DND-41 (cell line): ENCODE measurements at regions not wholly inside any gene's neighbourhood (a gene's known extent, or its start where the extent isn't known, plus 50 kb on each side); places are given as distances from the start of the nearest gene placed in this dataset.
A peak's percentile ranks its signal among the peaks of the same experiment; 100 is the strongest.

Experiments used
- ATAC-seq: fragments of 200-7000 bp; cut with Tn5 transposase; 3 replicates; pipeline ENCODE4 v1.9.1; 2021; ENCODE audit warnings: low read depth; ENCODE audit not compliant: insufficient read depth
- DNase-seq: peaks from one replicate; pipeline ENCODE4 v3.0.0-alpha.2; 2020
- H2AFZ ChIP-seq: 2 replicates; pipeline ENCODE4 v1.6.0; 2012; ENCODE audit warnings: low read depth, low read length
- H3K27ac ChIP-seq: 2 replicates; pipeline ENCODE4 v1.5.1; 2012; ENCODE audit warnings: low read length, inconsistent platforms
- H3K27me3 ChIP-seq: fragments of 200-600 bp; sonication (generic); 2 replicates; pipeline ENCODE4 v1.6.0; 2012; ENCODE audit warnings: low read length, mild to moderate bottlenecking, inconsistent platforms; ENCODE audit not compliant: insufficient read depth, poor library complexity
- H3K36me3 ChIP-seq: 2 replicates; pipeline ENCODE4 v1.5.1; 2012; ENCODE audit warnings: low read length, inconsistent platforms; ENCODE audit not compliant: insufficient read depth
- H3K4me1 ChIP-seq: 2 replicates; pipeline ENCODE4 v1.5.1; 2012; ENCODE audit warnings: mild to moderate bottlenecking, low read length; ENCODE audit not compliant: insufficient read depth
- H3K4me2 ChIP-seq: 2 replicates; pipeline ENCODE4 v1.6.0; 2012; ENCODE audit warnings: mild to moderate bottlenecking, moderate library complexity, low read length, inconsistent platforms; ENCODE audit not compliant: insufficient read depth
- H3K4me3 ChIP-seq, 2 experiments: fragments of 200-600 bp in 1 of 2; shearing (Covaris generic) in 1 of 2; 2 replicates each; pipeline ENCODE4 v1.5.1; 2012 to 2016; ENCODE audit warnings: inconsistent platforms in 2 of 2, low read length in 2 of 2, mild to moderate bottlenecking in 2 of 2, low read depth in 1 of 2, moderate library complexity in 1 of 2
- H3K79me2 ChIP-seq: 2 replicates; pipeline ENCODE4 v1.6.0; 2012; ENCODE audit warnings: low read length, inconsistent platforms; ENCODE audit not compliant: insufficient read depth
- H3K9ac ChIP-seq: 2 replicates; pipeline ENCODE4 v1.6.0; 2012; ENCODE audit warnings: low read depth, mild to moderate bottlenecking, inconsistent platforms, low read length, moderate library complexity
- H3K9me3 ChIP-seq: 2 replicates; pipeline ENCODE4 v1.5.1; 2012; ENCODE audit warnings: low read length, moderate library complexity, mild to moderate bottlenecking, inconsistent platforms; ENCODE audit not compliant: insufficient read depth, severe bottlenecking
- H4K20me1 ChIP-seq: 2 replicates; pipeline ENCODE4 v1.6.0; 2012; ENCODE audit warnings: low read length; ENCODE audit not compliant: insufficient read depth
- EZH2 ChIP-seq: IDR thresholded peaks from 3 replicates; pipeline ENCODE4 v1.6.1; 2012; ENCODE audit warnings: borderline replicate concordance, low read depth, mild to moderate bottlenecking, moderate library complexity, low read length, inconsistent platforms; ENCODE audit not compliant: severe bottlenecking
- TF ChIP-seq, protein P1 (sequence below): IDR thresholded peaks from 2 replicates; pipeline ENCODE4 v1.5.1; 2012; ENCODE audit warnings: borderline replicate concordance, low read length, moderate library complexity, mild to moderate bottlenecking; ENCODE audit not compliant: poor library complexity, severe bottlenecking; ENCODE audit errors: extremely low read depth

- TF ChIP-seq EZH2: no peak
- TF ChIP-seq, protein P1, sequence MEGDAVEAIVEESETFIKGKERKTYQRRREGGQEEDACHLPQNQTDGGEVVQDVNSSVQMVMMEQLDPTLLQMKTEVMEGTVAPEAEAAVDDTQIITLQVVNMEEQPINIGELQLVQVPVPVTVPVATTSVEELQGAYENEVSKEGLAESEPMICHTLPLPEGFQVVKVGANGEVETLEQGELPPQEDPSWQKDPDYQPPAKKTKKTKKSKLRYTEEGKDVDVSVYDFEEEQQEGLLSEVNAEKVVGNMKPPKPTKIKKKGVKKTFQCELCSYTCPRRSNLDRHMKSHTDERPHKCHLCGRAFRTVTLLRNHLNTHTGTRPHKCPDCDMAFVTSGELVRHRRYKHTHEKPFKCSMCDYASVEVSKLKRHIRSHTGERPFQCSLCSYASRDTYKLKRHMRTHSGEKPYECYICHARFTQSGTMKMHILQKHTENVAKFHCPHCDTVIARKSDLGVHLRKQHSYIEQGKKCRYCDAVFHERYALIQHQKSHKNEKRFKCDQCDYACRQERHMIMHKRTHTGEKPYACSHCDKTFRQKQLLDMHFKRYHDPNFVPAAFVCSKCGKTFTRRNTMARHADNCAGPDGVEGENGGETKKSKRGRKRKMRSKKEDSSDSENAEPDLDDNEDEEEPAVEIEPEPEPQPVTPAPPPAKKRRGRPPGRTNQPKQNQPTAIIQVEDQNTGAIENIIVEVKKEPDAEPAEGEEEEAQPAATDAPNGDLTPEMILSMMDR: no peak
- Histone ChIP-seq H3K79me2 (no peaks in the 10 kb centered on the region), H3K4me1 (no peaks in the 10 kb centered on the region)
Observed at GRCh38 chr3:161731968-161732367, 235.4 kb downstream of the OTOL1 start.

DNA sequence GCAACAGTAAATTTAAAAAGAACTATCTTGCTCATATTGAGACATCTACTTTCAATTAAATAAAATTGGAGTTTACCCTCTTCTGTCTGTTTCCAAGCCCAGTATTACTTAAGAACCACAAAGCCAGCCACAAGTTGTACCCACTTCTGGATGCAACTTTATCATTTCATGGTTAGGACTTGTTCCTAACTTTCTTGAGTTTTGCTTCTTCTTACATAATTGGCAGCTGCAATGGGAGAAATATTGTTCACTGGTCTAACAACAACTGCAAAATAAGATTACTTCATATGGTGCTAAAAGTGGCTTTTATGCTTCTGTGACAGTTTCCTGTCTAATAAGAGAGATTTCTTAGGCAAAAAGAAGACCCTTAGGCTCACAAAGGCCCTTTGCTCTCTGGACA is 240.6 kb downstream of the OTOL1 start:
- Histone ChIP-seq H3K9ac (no peak overlapping the region), H3K27me3 (no peaks in the 10 kb centered on the region), H3K4me3 (no peak overlapping the region), H4K20me1 (no peaks in the 10 kb centered on the region), H2AFZ (peak overlapping the region; percentile 3; the same call in 1 of the 2 replicates), H3K4me2 (no peak overlapping the region), H3K9me3 (no peaks in the 10 kb centered on the region), H3K79me2 (no peaks in the 10 kb centered on the region), H3K36me3 (no peaks in the 10 kb centered on the region), H3K4me1 (peaks cover 6% of the 10 kb centered on the region), H3K27ac (no peak overlapping the region)
- DNase-seq (no peak), ATAC-seq (peak; percentile 48; the same call in 2 of the 3 replicates)
- no peak for TF ChIP-seq EZH2
- TF ChIP-seq, protein P1: no peak

More at GRCh38 chr3:161731968-161732367, 235.4 kb downstream of the OTOL1 start:
- H3K27ac ChIP-seq: no peak overlapping the region
- no peaks in the 10 kb centered on the region for H3K36me3 ChIP-seq
- no peak overlapping the region for H3K9ac ChIP-seq
- no peaks in the 10 kb centered on the region for H3K27me3 ChIP-seq
- no peak overlapping the region for H3K4me3 ChIP-seq
- ATAC-seq (no peak), DNase-seq (no peak)
- H2AFZ ChIP-seq: no peak overlapping the region
- H3K4me2 ChIP-seq: no peak overlapping the region
- no peaks in the 10 kb centered on the region for H4K20me1 ChIP-seq
- no peaks in the 10 kb centered on the region for H3K9me3 ChIP-seq

- Histone ChIP-seq H3K27ac (no peak overlapping the region), H3K4me2 (no peak overlapping the region), H3K9me3 (no peaks in the 10 kb centered on the region), H3K4me3 (no peak overlapping the region), H3K9ac (no peak overlapping the region), H3K27me3 (no peaks in the 10 kb centered on the region), H3K36me3 (no peaks in the 10 kb centered on the region), H4K20me1 (no peaks in the 10 kb centered on the region), H2AFZ (no peak overlapping the region), H3K4me1 (peaks cover 6% of the 10 kb centered on the region), H3K79me2 (no peaks in the 10 kb centered on the region)
- DNase-seq (no peak), ATAC-seq (no peak)
- TF ChIP-seq, protein P1: no peak
- no peak for TF ChIP-seq EZH2
Observed at GRCh38 chr3:161740421-161740820, 243.8 kb downstream of the OTOL1 start.

DNA sequence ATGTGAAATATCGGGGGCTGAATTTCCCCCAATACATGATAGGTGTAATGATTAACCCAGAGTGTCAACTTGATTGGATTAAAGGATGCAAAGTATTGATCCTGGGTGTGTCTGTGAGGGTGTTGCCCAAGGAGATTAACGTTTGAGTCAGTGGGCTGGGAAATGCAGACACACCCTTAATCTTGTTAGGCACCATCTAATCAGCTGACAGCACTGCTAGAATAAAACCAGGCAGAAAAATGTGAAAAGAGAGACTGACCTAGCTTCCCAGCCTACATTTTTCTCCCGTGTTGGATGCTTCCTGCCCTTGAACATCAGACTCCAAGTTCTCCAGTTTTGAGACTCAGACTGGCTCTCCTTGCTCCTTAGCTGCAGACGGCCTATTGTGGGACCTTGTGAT is 247.8 kb downstream of the OTOL1 start:
- Histone ChIP-seq H3K27me3 (no peaks in the 10 kb centered on the region), H3K36me3 (no peaks in the 10 kb centered on the region), H2AFZ (no peak overlapping the region), H3K79me2 (no peaks in the 10 kb centered on the region), H4K20me1 (no peaks in the 10 kb centered on the region), H3K9ac (no peak overlapping the region), H3K9me3 (no peaks in the 10 kb centered on the region), H3K4me3 (no peak overlapping the region), H3K4me1 (no peaks in the 10 kb centered on the region; the same call in 1 of the 2 replicates), H3K27ac (no peak overlapping the region), H3K4me2 (no peak overlapping the region)
- no peak for TF ChIP-seq EZH2
- TF ChIP-seq, protein P1: no peak
- no peak for DNase-seq
- ATAC-seq: no peak
